Glutamatergic neuron (in vitro differentiated cells): ENCODE measurements at regions not wholly inside any gene's neighbourhood (a gene's known extent, or its start where the extent isn't known, plus 50 kb on each side); places are given as distances from the start of the nearest gene placed in this dataset.

ENCODE experiments used
- DNase-seq: peaks from one replicate; pipeline ENCODE4 v3.0.0; 2022
- H3K27ac Mint-ChIP-seq: one replicate; pipeline ENCODE4 v1.8.0; 2020; ENCODE audit warnings: mild to moderate bottlenecking, mixed read lengths, inconsistent platforms; ENCODE audit not compliant: unreplicated experiment
- H3K27me3 Mint-ChIP-seq: one replicate; pipeline ENCODE4 v1.8.0; 2020; ENCODE audit warnings: mild to moderate bottlenecking, moderate library complexity, mixed read lengths, inconsistent platforms; ENCODE audit not compliant: unreplicated experiment
- H3K36me3 Mint-ChIP-seq: one replicate; pipeline ENCODE4 v1.8.0; 2020; ENCODE audit warnings: mild to moderate bottlenecking, mixed read lengths, inconsistent platforms; ENCODE audit not compliant: unreplicated experiment
- H3K4me1 Mint-ChIP-seq: one replicate; pipeline ENCODE4 v1.8.0; 2020; ENCODE audit warnings: mild to moderate bottlenecking, low read depth, mixed read lengths, inconsistent platforms; ENCODE audit not compliant: unreplicated experiment
- H3K4me3 Mint-ChIP-seq: one replicate; pipeline ENCODE4 v1.8.0; 2020; ENCODE audit warnings: mild to moderate bottlenecking, mixed read lengths, inconsistent platforms; ENCODE audit not compliant: unreplicated experiment
- H3K9me3 Mint-ChIP-seq: one replicate; pipeline ENCODE4 v1.8.0; 2020; ENCODE audit warnings: mild to moderate bottlenecking, moderate library complexity, mixed read lengths, inconsistent platforms; ENCODE audit not compliant: unreplicated experiment
- CTCF ChIP-seq: fragments of 200-600 bp; sonication (generic); IDR thresholded peaks from one replicate; pipeline ENCODE4 v1.5.0; 2021; ENCODE audit not compliant: partially characterized antibody, unreplicated experiment

- no peaks in the 10 kb centered on the region for H3K4me1 Mint-ChIP-seq
- DNase-seq, result no peak
- H3K27me3 Mint-ChIP-seq, result peaks cover 1% of the 10 kb centered on the region
- no peak overlapping the region for H3K27ac Mint-ChIP-seq
- no peaks in the 10 kb centered on the region for H3K36me3 Mint-ChIP-seq
- no peaks in the 10 kb centered on the region for H3K9me3 Mint-ChIP-seq
- TF ChIP-seq CTCF, result no peak
- H3K4me3 Mint-ChIP-seq, result no peak overlapping the region
Measured at GRCh38 chr3:178271740-178272387, 264.4 kb upstream of the KCNMB2 start.

- Mint-ChIP-seq H3K4me1 (no peaks in the 10 kb centered on the region), H3K9me3 (peaks cover 2% of the 10 kb centered on the region), H3K4me3 (no peak overlapping the region), H3K36me3 (no peaks in the 10 kb centered on the region), H3K27me3 (peaks cover 1% of the 10 kb centered on the region), H3K27ac (no peak overlapping the region)
- no peak for TF ChIP-seq CTCF
- no peak for DNase-seq
Measured at GRCh38 chr3:178272841-178273240, 263.4 kb upstream of the KCNMB2 start.

GRCh38 chr3:178274711-178275110 lies 261.5 kb upstream of the KCNMB2 start:
- Mint-ChIP-seq H3K9me3 (peaks cover 2% of the 10 kb centered on the region), H3K27ac (no peak overlapping the region), H3K36me3 (peaks cover 4% of the 10 kb centered on the region), H3K4me3 (no peak overlapping the region), H3K4me1 (no peaks in the 10 kb centered on the region), H3K27me3 (no peaks in the 10 kb centered on the region)
- no peak for DNase-seq
- no peak for TF ChIP-seq CTCF

- Mint-ChIP-seq H3K27ac (no peak overlapping the region), H3K36me3 (peaks cover 7% of the 10 kb centered on the region), H3K4me3 (no peak overlapping the region), H3K27me3 (no peaks in the 10 kb centered on the region), H3K9me3 (peaks cover 2% of the 10 kb centered on the region), H3K4me1 (no peaks in the 10 kb centered on the region)
- no peak for DNase-seq
- TF ChIP-seq CTCF, result no peak
Measured at GRCh38 chr3:178275311-178275710, 260.9 kb upstream of the KCNMB2 start.

GRCh38 chr3:178275793-178276192 lies 260.4 kb upstream of the KCNMB2 start:
- H3K4me3 Mint-ChIP-seq, result no peak overlapping the region
- TF ChIP-seq CTCF, result no peak
- no peaks in the 10 kb centered on the region for H3K4me1 Mint-ChIP-seq
- peaks cover 7% of the 10 kb centered on the region for H3K36me3 Mint-ChIP-seq
- no peaks in the 10 kb centered on the region for H3K27me3 Mint-ChIP-seq
- DNase-seq, result no peak
- peaks cover 2% of the 10 kb centered on the region for H3K9me3 Mint-ChIP-seq
- no peak overlapping the region for H3K27ac Mint-ChIP-seq
